DND-41 (cell line): ENCODE measurements at regions not wholly inside any gene's neighbourhood (a gene's known extent, or its start where the extent isn't known, plus 50 kb on each side); places are given as distances from the start of the nearest gene placed in this dataset.
A peak's percentile ranks its signal among the peaks of the same experiment; 100 is the strongest.

ENCODE experiments used
- ATAC-seq: fragments of 200-7000 bp; cut with Tn5 transposase; 3 replicates; pipeline ENCODE4 v1.9.1; 2021; ENCODE audit warnings: low read depth; ENCODE audit not compliant: insufficient read depth
- DNase-seq: peaks from one replicate; pipeline ENCODE4 v3.0.0-alpha.2; 2020
- H2AFZ ChIP-seq: 2 replicates; pipeline ENCODE4 v1.6.0; 2012; ENCODE audit warnings: low read depth, low read length
- H3K27ac ChIP-seq: 2 replicates; pipeline ENCODE4 v1.5.1; 2012; ENCODE audit warnings: low read length, inconsistent platforms
- H3K27me3 ChIP-seq: fragments of 200-600 bp; sonication (generic); 2 replicates; pipeline ENCODE4 v1.6.0; 2012; ENCODE audit warnings: low read length, mild to moderate bottlenecking, inconsistent platforms; ENCODE audit not compliant: insufficient read depth, poor library complexity
- H3K36me3 ChIP-seq: 2 replicates; pipeline ENCODE4 v1.5.1; 2012; ENCODE audit warnings: low read length, inconsistent platforms; ENCODE audit not compliant: insufficient read depth
- H3K4me1 ChIP-seq: 2 replicates; pipeline ENCODE4 v1.5.1; 2012; ENCODE audit warnings: mild to moderate bottlenecking, low read length; ENCODE audit not compliant: insufficient read depth
- H3K4me2 ChIP-seq: 2 replicates; pipeline ENCODE4 v1.6.0; 2012; ENCODE audit warnings: mild to moderate bottlenecking, moderate library complexity, low read length, inconsistent platforms; ENCODE audit not compliant: insufficient read depth
- H3K4me3 ChIP-seq, 2 experiments: fragments of 200-600 bp in 1 of 2; shearing (Covaris generic) in 1 of 2; 2 replicates each; pipeline ENCODE4 v1.5.1; 2012 to 2016; ENCODE audit warnings: inconsistent platforms in 2 of 2, low read length in 2 of 2, mild to moderate bottlenecking in 2 of 2, low read depth in 1 of 2, moderate library complexity in 1 of 2
- H3K79me2 ChIP-seq: 2 replicates; pipeline ENCODE4 v1.6.0; 2012; ENCODE audit warnings: low read length, inconsistent platforms; ENCODE audit not compliant: insufficient read depth
- H3K9ac ChIP-seq: 2 replicates; pipeline ENCODE4 v1.6.0; 2012; ENCODE audit warnings: low read depth, mild to moderate bottlenecking, inconsistent platforms, low read length, moderate library complexity
- H3K9me3 ChIP-seq: 2 replicates; pipeline ENCODE4 v1.5.1; 2012; ENCODE audit warnings: low read length, moderate library complexity, mild to moderate bottlenecking, inconsistent platforms; ENCODE audit not compliant: insufficient read depth, severe bottlenecking
- H4K20me1 ChIP-seq: 2 replicates; pipeline ENCODE4 v1.6.0; 2012; ENCODE audit warnings: low read length; ENCODE audit not compliant: insufficient read depth
- EZH2 ChIP-seq: IDR thresholded peaks from 3 replicates; pipeline ENCODE4 v1.6.1; 2012; ENCODE audit warnings: borderline replicate concordance, low read depth, mild to moderate bottlenecking, moderate library complexity, low read length, inconsistent platforms; ENCODE audit not compliant: severe bottlenecking
- TF ChIP-seq, protein P1 (sequence below): IDR thresholded peaks from 2 replicates; pipeline ENCODE4 v1.5.1; 2012; ENCODE audit warnings: borderline replicate concordance, low read length, moderate library complexity, mild to moderate bottlenecking; ENCODE audit not compliant: poor library complexity, severe bottlenecking; ENCODE audit errors: extremely low read depth

DNA sequence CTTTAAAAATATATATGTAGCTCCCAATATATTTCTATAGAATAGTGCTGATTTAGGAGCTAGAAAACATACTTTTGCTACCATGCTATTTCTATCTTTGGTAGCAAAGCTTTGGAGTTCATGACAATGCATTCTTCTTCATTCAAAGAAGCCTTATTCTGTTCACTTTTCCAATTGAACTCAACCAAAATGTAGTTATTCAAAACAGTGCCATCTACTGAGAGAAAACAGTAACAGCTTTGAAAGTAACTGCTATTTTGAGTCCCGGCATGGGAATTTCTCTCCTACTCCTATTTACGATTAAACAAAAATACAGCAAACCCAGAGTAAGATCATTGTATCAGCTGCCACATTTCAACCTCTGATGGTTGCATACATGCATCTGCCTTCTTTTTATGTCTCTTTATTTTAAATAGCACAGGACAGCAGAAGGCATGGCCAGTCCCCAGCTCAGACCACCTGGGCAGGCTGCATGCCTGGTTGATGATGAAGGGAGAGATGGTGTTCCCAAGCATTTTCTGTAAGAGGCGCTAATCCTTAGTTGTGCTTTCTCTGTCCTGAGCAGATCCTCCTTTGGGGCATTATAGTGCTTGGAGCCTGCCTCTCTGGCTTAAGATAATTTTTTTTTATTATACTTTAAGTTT is 69.7 kb upstream of the SULT1C3 start:
- H3K36me3 ChIP-seq = no peaks in the 10 kb centered on the region
- TF ChIP-seq, protein P1, sequence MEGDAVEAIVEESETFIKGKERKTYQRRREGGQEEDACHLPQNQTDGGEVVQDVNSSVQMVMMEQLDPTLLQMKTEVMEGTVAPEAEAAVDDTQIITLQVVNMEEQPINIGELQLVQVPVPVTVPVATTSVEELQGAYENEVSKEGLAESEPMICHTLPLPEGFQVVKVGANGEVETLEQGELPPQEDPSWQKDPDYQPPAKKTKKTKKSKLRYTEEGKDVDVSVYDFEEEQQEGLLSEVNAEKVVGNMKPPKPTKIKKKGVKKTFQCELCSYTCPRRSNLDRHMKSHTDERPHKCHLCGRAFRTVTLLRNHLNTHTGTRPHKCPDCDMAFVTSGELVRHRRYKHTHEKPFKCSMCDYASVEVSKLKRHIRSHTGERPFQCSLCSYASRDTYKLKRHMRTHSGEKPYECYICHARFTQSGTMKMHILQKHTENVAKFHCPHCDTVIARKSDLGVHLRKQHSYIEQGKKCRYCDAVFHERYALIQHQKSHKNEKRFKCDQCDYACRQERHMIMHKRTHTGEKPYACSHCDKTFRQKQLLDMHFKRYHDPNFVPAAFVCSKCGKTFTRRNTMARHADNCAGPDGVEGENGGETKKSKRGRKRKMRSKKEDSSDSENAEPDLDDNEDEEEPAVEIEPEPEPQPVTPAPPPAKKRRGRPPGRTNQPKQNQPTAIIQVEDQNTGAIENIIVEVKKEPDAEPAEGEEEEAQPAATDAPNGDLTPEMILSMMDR = peak; percentile 60
- no peak for TF ChIP-seq EZH2
- H4K20me1 ChIP-seq = no peaks in the 10 kb centered on the region
- no peaks in the 10 kb centered on the region for H3K4me1 ChIP-seq
- no peaks in the 10 kb centered on the region for H3K9me3 ChIP-seq
- no peak overlapping the region for H3K9ac ChIP-seq
- H3K4me2 ChIP-seq = no peak overlapping the region
- no peak overlapping the region for H3K27ac ChIP-seq
- ATAC-seq (no peak), DNase-seq (no peak)
- H2AFZ ChIP-seq = no peak overlapping the region
- H3K79me2 ChIP-seq = no peaks in the 10 kb centered on the region
- H3K4me3 ChIP-seq = no peak overlapping the region
- H3K27me3 ChIP-seq = no peaks in the 10 kb centered on the region

- H3K36me3 ChIP-seq = no peaks in the 10 kb centered on the region
- H3K4me2 ChIP-seq = no peak overlapping the region
- no peaks in the 10 kb centered on the region for H3K4me1 ChIP-seq
- DNase-seq (no peak), ATAC-seq (no peak)
- H3K79me2 ChIP-seq = no peaks in the 10 kb centered on the region
- TF ChIP-seq EZH2 = no peak
- TF ChIP-seq, protein P1 = no peak
- no peaks in the 10 kb centered on the region for H3K9me3 ChIP-seq
- no peak overlapping the region for H3K9ac ChIP-seq
- H3K27ac ChIP-seq = no peak overlapping the region
- no peak overlapping the region for H3K4me3 ChIP-seq
- no peaks in the 10 kb centered on the region for H4K20me1 ChIP-seq
- no peaks in the 10 kb centered on the region for H3K27me3 ChIP-seq
- H2AFZ ChIP-seq = no peak overlapping the region
These were observed 68.1 kb upstream of the SULT1C3 start for GRCh38 chr2:108171657-108172056.

- no peaks in the 10 kb centered on the region for H3K36me3 ChIP-seq
- no peak overlapping the region for H3K9ac ChIP-seq
- no peak overlapping the region for H3K27ac ChIP-seq
- peak; percentile 24 for DNase-seq
- TF ChIP-seq, protein P1 = peak; percentile 42
- no peak for TF ChIP-seq EZH2
- no peaks in the 10 kb centered on the region for H3K4me1 ChIP-seq
- no peaks in the 10 kb centered on the region for H4K20me1 ChIP-seq
- no peak overlapping the region for H2AFZ ChIP-seq
- H3K9me3 ChIP-seq = no peaks in the 10 kb centered on the region
- no peak for ATAC-seq
- H3K4me3 ChIP-seq = no peak overlapping the region
- H3K4me2 ChIP-seq = no peak overlapping the region
- H3K79me2 ChIP-seq = no peaks in the 10 kb centered on the region
- no peaks in the 10 kb centered on the region for H3K27me3 ChIP-seq
These were observed 57.3 kb upstream of the SULT1C3 start for GRCh38 chr2:108182489-108182888.
